GM12891 (cell line): ENCODE measurements at regions not wholly inside any gene's neighbourhood (a gene's known extent, or its start where the extent isn't known, plus 50 kb on each side); places are given as distances from the start of the nearest gene placed in this dataset.
"Not testable (repeated sequence)": the region's sequence is repeated elsewhere in the genome, so short reads cannot be mapped to it uniquely, and the experiment has no call there.

Experiments used
- DNase-seq: peaks from one replicate; pipeline ENCODE4 v3.0.0; 2011; ENCODE audit warnings: low spot score; ENCODE audit not compliant: insufficient read length
- FAIRE-seq: peaks from 2 replicates; lab custom pipeline; 2011; peaks lifted over from hg19 to GRCh38; lab: Jason Lieb, UNC
- PAX5 ChIP-seq: IDR thresholded peaks from 2 replicates; pipeline ENCODE4 v1.6.1; 2011; ENCODE audit warnings: low read length, moderate library complexity, mild to moderate bottlenecking; ENCODE audit not compliant: insufficient read depth, severe bottlenecking
- POLR2A ChIP-seq: IDR thresholded peaks from 2 replicates; pipeline ENCODE4 v1.6.1; 2011; ENCODE audit warnings: low read depth, low read length, control low read depth
- POLR2AphosphoS5 ChIP-seq: IDR thresholded peaks from 2 replicates; pipeline ENCODE4 v1.6.1; 2011; ENCODE audit warnings: low read depth, low read length, control low read depth
- POU2F2 ChIP-seq: IDR thresholded peaks from 2 replicates; pipeline ENCODE4 v1.6.1; 2011; ENCODE audit warnings: low read depth, mild to moderate bottlenecking, control low read depth, low read length, moderate library complexity
- SPI1 ChIP-seq: IDR thresholded peaks from 2 replicates; pipeline ENCODE4 v1.6.1; 2011; ENCODE audit warnings: low read depth, low read length, control low read depth
- TAF1 ChIP-seq: IDR thresholded peaks from 2 replicates; pipeline ENCODE4 v1.6.1; 2011; ENCODE audit warnings: low read depth, low read length, control low read depth

GRCh38 chr2:193409951-193410350 is 1215.2 kb upstream of the TMEFF2 start:
- no peak for FAIRE-seq
- DNase-seq, result no peak
- TF ChIP-seq TAF1 (no peak), PAX5 (no peak)

- DNase-seq (no peak), FAIRE-seq (no peak)
- TF ChIP-seq TAF1, result no peak
- no peak for TF ChIP-seq POLR2AphosphoS5
- no peak for TF ChIP-seq PAX5
- TF ChIP-seq SPI1, result no peak
- no peak for TF ChIP-seq POLR2A
- TF ChIP-seq POU2F2, result no peak
These were observed 1187.8 kb upstream of the TMEFF2 start for GRCh38 chr2:193382583-193382982.

- no peak for DNase-seq
- TF ChIP-seq POU2F2 (no peak), SPI1 (no peak), TAF1 (no peak), PAX5 (no peak), POLR2AphosphoS5 (no peak), POLR2A (no peak)
- FAIRE-seq, result no peak
These were observed 1183.1 kb upstream of the TMEFF2 start for GRCh38 chr2:193377789-193378188.

- FAIRE-seq, result no peak
- DNase-seq, result no peak
- TF ChIP-seq PAX5, result no peak
- TF ChIP-seq SPI1, result no peak
- TF ChIP-seq POU2F2, result no peak
- TF ChIP-seq TAF1, result no peak
- TF ChIP-seq POLR2AphosphoS5, result no peak
- no peak for TF ChIP-seq POLR2A
These were observed 1178.4 kb upstream of the TMEFF2 start for GRCh38 chr2:193373120-193373519.

- no peak for TF ChIP-seq TAF1
- TF ChIP-seq SPI1, result no peak
- no peak for TF ChIP-seq POU2F2
- TF ChIP-seq POLR2AphosphoS5, result no peak
- TF ChIP-seq PAX5, result no peak
- no peak for TF ChIP-seq POLR2A
- FAIRE-seq (no peak), DNase-seq (no peak)
These were observed 1176.5 kb upstream of the TMEFF2 start for GRCh38 chr2:193371200-193371599.

- TF ChIP-seq POLR2A (no peak), TAF1 (no peak), POLR2AphosphoS5 (no peak), POU2F2 (no peak), SPI1 (no peak), PAX5 (no peak)
- FAIRE-seq, result no peak
- no peak for DNase-seq
These were observed 1173.9 kb upstream of the TMEFF2 start for GRCh38 chr2:193368615-193369014.

- DNase-seq, result no peak
- no peak for FAIRE-seq
- TF ChIP-seq POLR2A, result no peak
- TF ChIP-seq POLR2AphosphoS5, result no peak
- no peak for TF ChIP-seq POU2F2
- no peak for TF ChIP-seq SPI1
- TF ChIP-seq TAF1, result no peak
- TF ChIP-seq PAX5, result no peak
These were observed 1162.8 kb upstream of the TMEFF2 start for GRCh38 chr2:193357508-193357907.

- not testable (repeated sequence) for DNase-seq, FAIRE-seq
These were observed 1158.0 kb upstream of the TMEFF2 start for GRCh38 chr2:193352665-193353242.

- TF ChIP-seq SPI1, result no peak
- no peak for TF ChIP-seq TAF1
- no peak for TF ChIP-seq POU2F2
- no peak for TF ChIP-seq POLR2A
- TF ChIP-seq PAX5, result no peak
- no peak for TF ChIP-seq POLR2AphosphoS5
- DNase-seq (no peak), FAIRE-seq (no peak)
These were observed 1155.8 kb upstream of the TMEFF2 start for GRCh38 chr2:193350509-193350908.

- TF ChIP-seq POLR2AphosphoS5 (no peak), TAF1 (no peak), POU2F2 (no peak), POLR2A (no peak), PAX5 (no peak), SPI1 (no peak)
- DNase-seq (no peak), FAIRE-seq (no peak)
These were observed 1154.9 kb upstream of the TMEFF2 start for GRCh38 chr2:193349642-193350041.

- TF ChIP-seq PAX5, result no peak
- no peak for TF ChIP-seq POLR2AphosphoS5
- no peak for TF ChIP-seq TAF1
- no peak for TF ChIP-seq POU2F2
- no peak for TF ChIP-seq SPI1
- TF ChIP-seq POLR2A, result no peak
- no peak for DNase-seq
- no peak for FAIRE-seq
These were observed 1153.3 kb upstream of the TMEFF2 start for GRCh38 chr2:193348055-193348454.
